ENCODE measurements at regions not wholly inside any gene's neighbourhood (a gene's known extent, or its start where the extent isn't known, plus 50 kb on each side); places are given as distances from the start of the nearest gene placed in this dataset.

DNA sequence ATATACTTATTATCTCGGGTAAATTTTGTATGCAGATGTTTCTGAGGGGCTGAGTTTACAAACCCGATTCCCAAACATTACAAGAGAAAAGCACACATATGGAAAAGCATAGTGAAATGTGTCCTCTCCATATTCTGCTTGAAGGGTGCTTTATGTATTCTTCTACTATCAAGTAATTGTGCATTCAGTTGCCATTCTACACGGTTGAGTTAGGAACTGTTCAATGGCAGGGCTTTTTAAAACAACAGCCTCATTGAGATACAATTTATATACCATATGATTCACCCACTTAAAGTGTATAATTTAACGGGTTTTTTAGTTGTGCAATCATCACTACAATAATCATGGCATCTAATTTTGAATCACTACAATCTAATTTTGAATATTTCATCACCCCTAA lies 138.4 kb upstream of the DLGAP1 start:
- TF ChIP-seq POLR2A (IDR thresholded peaks at IDR 0.05; ENCODE audit: low read length) = no peak
- TF ChIP-seq, protein P1, sequence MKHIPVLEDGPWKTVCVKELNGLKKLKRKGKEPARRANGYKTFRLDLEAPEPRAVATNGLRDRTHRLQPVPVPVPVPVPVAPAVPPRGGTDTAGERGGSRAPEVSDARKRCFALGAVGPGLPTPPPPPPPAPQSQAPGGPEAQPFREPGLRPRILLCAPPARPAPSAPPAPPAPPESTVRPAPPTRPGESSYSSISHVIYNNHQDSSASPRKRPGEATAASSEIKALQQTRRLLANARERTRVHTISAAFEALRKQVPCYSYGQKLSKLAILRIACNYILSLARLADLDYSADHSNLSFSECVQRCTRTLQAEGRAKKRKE (CRISPR knock-in tag; IDR thresholded peaks at IDR 0.05; ENCODE audit: low read depth) = no peak
- TF ChIP-seq, protein P2, sequence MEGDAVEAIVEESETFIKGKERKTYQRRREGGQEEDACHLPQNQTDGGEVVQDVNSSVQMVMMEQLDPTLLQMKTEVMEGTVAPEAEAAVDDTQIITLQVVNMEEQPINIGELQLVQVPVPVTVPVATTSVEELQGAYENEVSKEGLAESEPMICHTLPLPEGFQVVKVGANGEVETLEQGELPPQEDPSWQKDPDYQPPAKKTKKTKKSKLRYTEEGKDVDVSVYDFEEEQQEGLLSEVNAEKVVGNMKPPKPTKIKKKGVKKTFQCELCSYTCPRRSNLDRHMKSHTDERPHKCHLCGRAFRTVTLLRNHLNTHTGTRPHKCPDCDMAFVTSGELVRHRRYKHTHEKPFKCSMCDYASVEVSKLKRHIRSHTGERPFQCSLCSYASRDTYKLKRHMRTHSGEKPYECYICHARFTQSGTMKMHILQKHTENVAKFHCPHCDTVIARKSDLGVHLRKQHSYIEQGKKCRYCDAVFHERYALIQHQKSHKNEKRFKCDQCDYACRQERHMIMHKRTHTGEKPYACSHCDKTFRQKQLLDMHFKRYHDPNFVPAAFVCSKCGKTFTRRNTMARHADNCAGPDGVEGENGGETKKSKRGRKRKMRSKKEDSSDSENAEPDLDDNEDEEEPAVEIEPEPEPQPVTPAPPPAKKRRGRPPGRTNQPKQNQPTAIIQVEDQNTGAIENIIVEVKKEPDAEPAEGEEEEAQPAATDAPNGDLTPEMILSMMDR (IDR thresholded peaks at IDR 0.05) = no peak
- no peak for TF ChIP-seq EP300 (IDR thresholded peaks at IDR 0.05)
- TF ChIP-seq, protein P3, sequence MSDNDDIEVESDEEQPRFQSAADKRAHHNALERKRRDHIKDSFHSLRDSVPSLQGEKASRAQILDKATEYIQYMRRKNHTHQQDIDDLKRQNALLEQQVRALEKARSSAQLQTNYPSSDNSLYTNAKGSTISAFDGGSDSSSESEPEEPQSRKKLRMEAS (IDR thresholded peaks at IDR 0.05) = no peak
- TF ChIP-seq, protein P4, sequence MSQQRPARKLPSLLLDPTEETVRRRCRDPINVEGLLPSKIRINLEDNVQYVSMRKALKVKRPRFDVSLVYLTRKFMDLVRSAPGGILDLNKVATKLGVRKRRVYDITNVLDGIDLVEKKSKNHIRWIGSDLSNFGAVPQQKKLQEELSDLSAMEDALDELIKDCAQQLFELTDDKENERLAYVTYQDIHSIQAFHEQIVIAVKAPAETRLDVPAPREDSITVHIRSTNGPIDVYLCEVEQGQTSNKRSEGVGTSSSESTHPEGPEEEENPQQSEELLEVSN (IDR thresholded peaks at IDR 0.05; ENCODE audit: borderline replicate concordance, low read depth) = no peak
- TF ChIP-seq EHMT2 (IDR thresholded peaks at IDR 0.05; ENCODE audit: low read depth) = no peak
- TF ChIP-seq CHD4 (IDR thresholded peaks at IDR 0.05; ENCODE audit: borderline replicate concordance) = no peak
- TF ChIP-seq CBX8 (IDR thresholded peaks at IDR 0.05) = no peak
- no peak for TF ChIP-seq PHF8 (IDR thresholded peaks at IDR 0.05; ENCODE audit: borderline replicate concordance, low read depth)
- TF ChIP-seq MYC (IDR thresholded peaks at IDR 0.05; ENCODE audit: borderline replicate concordance, low read length) = no peak
- no peak for TF ChIP-seq ZFP36 (IDR thresholded peaks at IDR 0.05; ENCODE audit: borderline replicate concordance, partially characterized antibody)
- TF ChIP-seq, protein P5, sequence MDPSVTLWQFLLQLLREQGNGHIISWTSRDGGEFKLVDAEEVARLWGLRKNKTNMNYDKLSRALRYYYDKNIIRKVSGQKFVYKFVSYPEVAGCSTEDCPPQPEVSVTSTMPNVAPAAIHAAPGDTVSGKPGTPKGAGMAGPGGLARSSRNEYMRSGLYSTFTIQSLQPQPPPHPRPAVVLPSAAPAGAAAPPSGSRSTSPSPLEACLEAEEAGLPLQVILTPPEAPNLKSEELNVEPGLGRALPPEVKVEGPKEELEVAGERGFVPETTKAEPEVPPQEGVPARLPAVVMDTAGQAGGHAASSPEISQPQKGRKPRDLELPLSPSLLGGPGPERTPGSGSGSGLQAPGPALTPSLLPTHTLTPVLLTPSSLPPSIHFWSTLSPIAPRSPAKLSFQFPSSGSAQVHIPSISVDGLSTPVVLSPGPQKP (IDR thresholded peaks at IDR 0.05; ENCODE audit: low read depth, low read length) = no peak

Measured in A549 (cell line).